ENCODE measurements at regions not wholly inside any gene's neighbourhood (a gene's known extent, or its start where the extent isn't known, plus 50 kb on each side); places are given as distances from the start of the nearest gene placed in this dataset.

- DNase-seq, result peak in 2 of 3 donors; percentile 69 to 71
- no peaks in the 10 kb centered on the region for H3K27me3 ChIP-seq
Observed at GRCh38 chr5:65076251-65076869, 307.6 kb downstream of the CWC27 start.

GRCh38 chr5:65077653-65078052 is 308.9 kb downstream of the CWC27 start:
- TF ChIP-seq, protein P1, sequence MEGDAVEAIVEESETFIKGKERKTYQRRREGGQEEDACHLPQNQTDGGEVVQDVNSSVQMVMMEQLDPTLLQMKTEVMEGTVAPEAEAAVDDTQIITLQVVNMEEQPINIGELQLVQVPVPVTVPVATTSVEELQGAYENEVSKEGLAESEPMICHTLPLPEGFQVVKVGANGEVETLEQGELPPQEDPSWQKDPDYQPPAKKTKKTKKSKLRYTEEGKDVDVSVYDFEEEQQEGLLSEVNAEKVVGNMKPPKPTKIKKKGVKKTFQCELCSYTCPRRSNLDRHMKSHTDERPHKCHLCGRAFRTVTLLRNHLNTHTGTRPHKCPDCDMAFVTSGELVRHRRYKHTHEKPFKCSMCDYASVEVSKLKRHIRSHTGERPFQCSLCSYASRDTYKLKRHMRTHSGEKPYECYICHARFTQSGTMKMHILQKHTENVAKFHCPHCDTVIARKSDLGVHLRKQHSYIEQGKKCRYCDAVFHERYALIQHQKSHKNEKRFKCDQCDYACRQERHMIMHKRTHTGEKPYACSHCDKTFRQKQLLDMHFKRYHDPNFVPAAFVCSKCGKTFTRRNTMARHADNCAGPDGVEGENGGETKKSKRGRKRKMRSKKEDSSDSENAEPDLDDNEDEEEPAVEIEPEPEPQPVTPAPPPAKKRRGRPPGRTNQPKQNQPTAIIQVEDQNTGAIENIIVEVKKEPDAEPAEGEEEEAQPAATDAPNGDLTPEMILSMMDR (IDR thresholded peaks at IDR 0.05), result no peak
- no peak for TF ChIP-seq POLR2A (IDR thresholded peaks at IDR 0.05)
- Histone ChIP-seq H3K36me3 (no peaks in the 10 kb centered on the region), H3K27me3 (no peaks in the 10 kb centered on the region), H3K4me3 (no peak overlapping the region), H3K27ac (no peak overlapping the region), H3K4me1 (no peaks in the 10 kb centered on the region), H3K9me3 (no peaks in the 10 kb centered on the region)
- DNase-seq, result no peak

More at GRCh38 chr5:65076251-65076869, 307.6 kb downstream of the CWC27 start:
- Histone ChIP-seq H3K27ac (peak overlapping the region in 1 of 4 donors; percentile 32), H3K36me3 (no peaks in the 10 kb centered on the region), H3K4me1 (no peaks in the 10 kb centered on the region), H3K9me3 (no peaks in the 10 kb centered on the region), H3K4me3 (no peak overlapping the region)
- TF ChIP-seq, protein P1 (IDR thresholded peaks at IDR 0.05), result peak in 4 of 6 experiments; percentile 9 to 31 (median 29)
- TF ChIP-seq POLR2A (IDR thresholded peaks at IDR 0.05), result no peak

DNA sequence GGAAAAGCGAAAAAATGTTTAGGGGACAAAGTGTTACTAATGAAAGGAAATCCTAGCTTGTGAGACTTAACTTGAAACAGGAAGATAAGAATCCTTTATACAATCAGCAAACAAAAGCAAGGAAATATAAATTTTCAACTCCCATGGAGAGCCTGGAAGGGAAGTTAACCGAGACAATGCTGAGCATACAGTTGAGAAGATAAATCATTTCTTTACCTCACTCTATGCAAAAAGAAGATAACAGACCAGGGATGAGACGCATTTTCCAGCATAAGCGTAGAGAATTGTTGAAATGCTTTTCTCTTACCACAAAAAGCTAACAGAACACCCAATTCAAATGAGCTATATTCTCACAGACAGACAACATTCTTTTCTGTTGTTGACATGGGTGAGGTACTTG is 309.6 kb downstream of the CWC27 start:
- H3K4me1 ChIP-seq, result no peaks in the 10 kb centered on the region
- DNase-seq, result no peak
- H3K36me3 ChIP-seq, result no peaks in the 10 kb centered on the region
- H3K27me3 ChIP-seq, result no peaks in the 10 kb centered on the region
- H3K4me3 ChIP-seq, result no peak overlapping the region
- no peaks in the 10 kb centered on the region for H3K9me3 ChIP-seq
- TF ChIP-seq, protein P1 (IDR thresholded peaks at IDR 0.05), result no peak
- TF ChIP-seq POLR2A (IDR thresholded peaks at IDR 0.05), result no peak
- H3K27ac ChIP-seq, result no peak overlapping the region

DNA sequence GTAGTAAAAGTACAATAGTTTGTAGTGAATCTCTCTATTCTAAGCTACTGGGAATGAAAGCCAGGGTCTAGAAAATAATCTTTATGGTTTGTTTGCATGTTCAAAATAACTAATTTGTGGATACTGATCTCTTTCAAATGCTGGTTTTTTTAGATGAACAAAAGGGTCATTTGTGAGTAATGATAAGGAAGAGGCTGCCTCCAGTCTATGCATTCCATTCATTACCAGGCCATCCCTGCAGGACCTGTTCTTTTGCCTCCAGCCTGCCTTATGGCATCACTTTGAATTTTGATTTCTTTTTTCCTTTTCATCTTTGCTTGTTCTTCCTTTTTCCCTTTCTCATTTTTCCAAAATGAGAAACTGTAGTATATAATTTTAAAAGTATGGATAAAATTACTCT is 312.3 kb downstream of the CWC27 start:
- Histone ChIP-seq H3K36me3 (no peaks in the 10 kb centered on the region), H3K27me3 (no peaks in the 10 kb centered on the region), H3K4me3 (no peak overlapping the region), H3K4me1 (no peaks in the 10 kb centered on the region), H3K9me3 (no peaks in the 10 kb centered on the region), H3K27ac (no peak overlapping the region)
- no peak for DNase-seq
- TF ChIP-seq POLR2A (IDR thresholded peaks at IDR 0.05), result no peak
- TF ChIP-seq, protein P1 (IDR thresholded peaks at IDR 0.05), result no peak

DNA sequence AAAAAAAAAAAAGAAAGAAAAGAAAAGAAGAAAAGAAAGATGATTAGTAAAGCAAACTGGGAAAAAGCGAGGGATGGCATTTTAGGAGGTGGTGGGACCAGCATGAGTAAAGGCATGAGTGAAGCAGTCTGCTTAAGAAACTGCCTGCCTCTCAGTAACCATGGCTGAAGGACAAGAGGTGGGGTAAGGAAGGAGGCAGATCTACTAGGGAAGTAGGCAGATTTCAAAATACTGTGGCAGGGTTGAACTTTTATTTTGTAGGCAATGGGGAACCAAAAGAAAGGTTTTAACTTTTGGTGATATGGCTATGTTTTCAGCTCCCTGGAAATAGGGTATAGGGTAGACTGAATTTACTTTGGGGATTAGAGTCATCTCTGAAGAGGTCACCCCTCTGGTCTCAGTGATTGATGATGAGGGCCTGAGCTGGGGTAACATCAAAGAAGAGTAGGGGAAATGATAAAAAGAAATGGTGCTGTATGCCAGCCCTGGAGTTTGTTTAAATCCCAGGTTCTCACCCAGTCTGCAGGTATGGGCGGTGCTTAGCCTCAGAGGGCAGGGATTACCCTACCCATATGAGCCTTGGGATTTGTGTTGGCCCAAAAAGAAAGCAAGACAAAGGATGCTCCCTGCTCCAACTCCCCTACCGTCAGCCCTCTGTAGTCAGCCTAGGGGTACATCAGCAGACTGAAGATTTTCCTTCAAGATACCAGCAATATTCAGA is 316.2 kb downstream of the CWC27 start:
- no peak for DNase-seq
- Histone ChIP-seq H3K4me3 (no peak overlapping the region), H3K4me1 (no peaks in the 10 kb centered on the region), H3K36me3 (no peaks in the 10 kb centered on the region), H3K9me3 (no peaks in the 10 kb centered on the region), H3K27me3 (no peaks in the 10 kb centered on the region), H3K27ac (no peak overlapping the region)
- no peak for TF ChIP-seq POLR2A (IDR thresholded peaks at IDR 0.05)
- TF ChIP-seq, protein P1 (IDR thresholded peaks at IDR 0.05), result no peak
